Ramos (cell line): ENCODE measurements at regions not wholly inside any gene's neighbourhood (a gene's known extent, or its start where the extent isn't known, plus 50 kb on each side); places are given as distances from the start of the nearest gene placed in this dataset.

Source experiments
- in situ Hi-C: fragments of 300-500 bp; cut with MboI; formaldehyde crosslinking; loops from one replicate; pipeline ENCODE4 v1.14.3; 2022; ENCODE audit warnings: low sequenced_read_pairs; ENCODE audit not compliant: unreplicated experiment

GRCh38 chr20:50257860-50258259 lies 67.2 kb downstream of the CEBPB start:
- in situ Hi-C loops: no loop called here

GRCh38 chr20:50258790-50259483 lies 68.3 kb downstream of the CEBPB start:
- in situ Hi-C loops: no loop called here

GRCh38 chr20:50259705-50260478 lies 69.3 kb downstream of the CEBPB start:
- in situ Hi-C loops: no loop called here

GRCh38 chr20:50260479-50261221 lies 70.0 kb downstream of the CEBPB start:
- in situ Hi-C loops: no loop called here

- in situ Hi-C loops: no loop called here
Measured at GRCh38 chr20:50261471-50262212, 71.0 kb downstream of the CEBPB start.

GRCh38 chr20:50263831-50264230 lies 73.2 kb downstream of the CEBPB start:
- in situ Hi-C loops: no loop called here

GRCh38 chr20:50264534-50265145 lies 74.0 kb downstream of the CEBPB start:
- in situ Hi-C loops: no loop called here

GRCh38 chr20:50265245-50265946 lies 74.8 kb downstream of the CEBPB start:
- in situ Hi-C loops: no loop called here

GRCh38 chr20:50266293-50267040 lies 75.8 kb downstream of the CEBPB start:
- in situ Hi-C loops: no loop called here

- in situ Hi-C loops: no loop called here
Measured at GRCh38 chr20:50267041-50267865, 76.6 kb downstream of the CEBPB start.

- in situ Hi-C loops: no loop called here
Measured at GRCh38 chr20:50267866-50268219, 77.2 kb downstream of the CEBPB start.

- in situ Hi-C loops: no loop called here
Measured at GRCh38 chr20:50269091-50270033, 78.7 kb downstream of the CEBPB start.

- in situ Hi-C loops: no loop called here
Measured at GRCh38 chr20:50270034-50270395, 79.4 kb downstream of the CEBPB start.

- in situ Hi-C loops: no loop called here
Measured at GRCh38 chr20:50270569-50270968, 79.9 kb downstream of the CEBPB start.

GRCh38 chr20:50271176-50271575 lies 80.5 kb downstream of the CEBPB start:
- in situ Hi-C loops: no loop called here

- in situ Hi-C loops: no loop called here
Measured at GRCh38 chr20:50271612-50272011, 81.0 kb downstream of the CEBPB start.
